ENCODE measurements at regions not wholly inside any gene's neighbourhood (a gene's known extent, or its start where the extent isn't known, plus 50 kb on each side); places are given as distances from the start of the nearest gene placed in this dataset.

- DNase-seq = no peak
Observed at GRCh38 chr1:36571106-36571505, 88.4 kb upstream of the CSF3R start.

GRCh38 chr1:36570478-36571060 is 87.9 kb upstream of the CSF3R start:
- DNase-seq = no peak

GRCh38 chr1:36570006-36570405 is 87.3 kb upstream of the CSF3R start:
- DNase-seq = no peak

GRCh38 chr1:36567601-36568341 is 85.1 kb upstream of the CSF3R start:
- no peak for DNase-seq

- no peak for DNase-seq
Observed at GRCh38 chr1:36565576-36566501, 83.1 kb upstream of the CSF3R start.

- DNase-seq = no peak
Observed at GRCh38 chr1:36562181-36562685, 79.5 kb upstream of the CSF3R start.

- DNase-seq = no peak
Observed at GRCh38 chr1:36561361-36561724, 78.6 kb upstream of the CSF3R start.

- DNase-seq = no peak
Observed at GRCh38 chr1:36560621-36561360, 78.1 kb upstream of the CSF3R start.

GRCh38 chr1:36560177-36560576 is 77.5 kb upstream of the CSF3R start:
- DNase-seq = no peak

GRCh38 chr1:36559061-36559460 is 76.3 kb upstream of the CSF3R start:
- DNase-seq = no peak

- DNase-seq = no peak
Observed at GRCh38 chr1:36557041-36558000, 74.6 kb upstream of the CSF3R start.

- DNase-seq = no peak
Observed at GRCh38 chr1:36555041-36555440, 72.3 kb upstream of the CSF3R start.

- no peak for DNase-seq
Observed at GRCh38 chr1:36554323-36554628, 71.6 kb upstream of the CSF3R start.

GRCh38 chr1:36553591-36554322 is 71.0 kb upstream of the CSF3R start:
- DNase-seq = peak; percentile 68

GRCh38 chr1:36542962-36543515 is 60.3 kb upstream of the CSF3R start:
- no peak for DNase-seq

GRCh38 chr1:36542024-36542961 is 59.6 kb upstream of the CSF3R start:
- no peak for DNase-seq

GRCh38 chr1:36540056-36540455 is 57.3 kb upstream of the CSF3R start:
- no peak for DNase-seq

- DNase-seq = no peak
Observed at GRCh38 chr1:36539526-36539925, 56.8 kb upstream of the CSF3R start.

- no peak for DNase-seq
Observed at GRCh38 chr1:36537991-36538390, 55.3 kb upstream of the CSF3R start.
